NCI-H187 treated with DMSO at 0.1 percent for 48 hours (cell line): ENCODE measurements at regions not wholly inside any gene's neighbourhood (a gene's known extent, or its start where the extent isn't known, plus 50 kb on each side); places are given as distances from the start of the nearest gene placed in this dataset.
"Not testable (repeated sequence)": the region's sequence is repeated elsewhere in the genome, so short reads cannot be mapped to it uniquely, and the experiment has no call there.

Experiments used
- DNase-seq: peaks from one replicate; lab custom pipeline; 2025; lab: John Stamatoyannopoulos, UW

DNA sequence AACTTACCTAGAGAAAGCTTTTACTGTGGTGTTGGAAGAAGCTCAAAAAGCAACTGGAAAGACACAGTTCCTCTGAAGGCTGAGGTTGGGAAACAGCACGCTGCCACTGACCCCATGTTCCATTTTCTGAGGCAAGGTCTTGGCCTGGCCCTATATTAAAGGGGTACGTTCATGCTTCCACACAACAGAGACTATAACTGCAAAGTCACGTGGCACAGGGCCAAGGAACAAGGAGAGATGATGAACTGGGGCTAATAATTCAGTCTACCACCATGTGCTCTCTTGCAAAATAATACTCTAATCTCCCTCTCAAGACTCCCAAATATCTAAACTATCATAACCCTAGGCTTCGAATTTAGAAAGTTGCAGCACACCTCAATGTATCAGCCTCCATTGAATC, 381.6 kb downstream of the DSEL start:
- no peak for DNase-seq

DNA sequence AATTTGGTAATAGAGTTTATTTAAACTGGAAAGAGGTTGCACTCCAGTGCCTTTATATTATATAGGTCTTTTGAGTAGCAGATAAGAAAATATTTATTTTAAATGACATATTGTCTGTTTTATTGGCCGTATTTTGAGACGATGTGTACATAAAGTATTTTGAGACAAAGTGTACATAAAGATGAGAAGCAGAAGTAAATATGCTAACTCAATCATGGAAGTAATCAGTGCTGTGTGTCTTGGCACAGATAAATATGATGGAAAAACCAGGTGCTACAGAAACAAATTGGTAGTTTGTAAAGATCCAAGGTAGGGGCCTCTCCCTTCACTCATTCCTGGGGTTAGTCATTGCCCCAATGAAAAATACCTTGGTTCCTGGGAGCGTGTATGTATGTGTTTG, 382.9 kb downstream of the DSEL start:
- no peak for DNase-seq

DNA sequence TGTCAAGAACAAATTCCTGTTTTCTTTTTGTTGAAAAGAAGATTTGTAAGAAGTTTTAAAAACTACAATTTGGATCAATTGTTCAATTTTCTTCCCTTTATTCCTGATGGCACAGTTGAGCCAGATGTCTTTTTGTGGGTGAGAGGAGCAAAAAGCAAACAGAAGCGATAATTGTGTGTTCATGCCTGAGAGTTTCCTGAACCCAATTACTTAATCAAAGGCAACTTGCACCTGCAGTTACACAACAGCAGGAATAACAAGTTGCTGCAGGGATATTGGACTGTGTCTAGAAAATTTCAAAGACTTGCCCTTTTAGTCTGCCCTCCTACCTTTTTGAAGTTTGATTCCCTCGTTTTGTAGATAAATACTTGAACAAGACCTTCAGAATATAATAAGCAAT, 383.6 kb downstream of the DSEL start:
- DNase-seq, result no peak

DNA sequence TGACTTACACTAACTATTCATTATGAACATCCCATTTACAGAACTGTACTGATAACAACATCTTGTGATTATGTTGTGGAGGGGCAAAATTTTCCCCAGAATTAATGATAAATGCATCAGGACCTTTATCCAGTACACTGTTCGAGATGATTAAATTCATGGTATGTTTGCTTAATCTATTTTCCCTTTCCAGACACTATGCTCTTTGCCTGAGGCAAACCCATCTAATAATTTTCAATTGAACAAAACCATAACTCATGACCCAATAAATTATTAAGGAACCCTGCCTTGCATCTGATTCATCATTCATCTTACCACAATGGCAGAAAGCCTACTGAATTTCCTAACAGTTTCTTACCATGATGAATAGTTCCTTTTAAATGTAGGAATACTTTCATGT, 385.0 kb downstream of the DSEL start:
- no peak for DNase-seq

DNA sequence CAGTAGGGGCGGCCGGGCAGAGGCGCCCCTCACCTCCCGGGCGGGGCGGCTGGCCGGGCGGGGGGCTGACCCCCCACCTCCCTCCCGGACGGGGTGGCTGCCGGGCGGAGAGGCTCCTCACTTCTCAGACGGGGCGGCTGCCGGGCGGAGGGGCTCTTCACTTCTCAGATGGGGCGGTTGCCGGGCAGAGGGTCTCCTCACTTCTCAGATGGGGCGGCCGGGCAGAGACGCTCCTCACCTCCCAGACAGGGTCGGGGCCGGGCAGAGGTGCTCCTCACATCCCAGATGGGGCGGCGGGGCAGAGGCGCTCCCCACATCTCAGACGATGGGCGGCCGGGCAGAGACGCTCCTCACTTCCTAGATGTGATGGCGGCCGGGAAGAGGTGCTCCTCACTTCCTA, 389.8 kb downstream of the DSEL start:
- not testable (repeated sequence) for DNase-seq

DNA sequence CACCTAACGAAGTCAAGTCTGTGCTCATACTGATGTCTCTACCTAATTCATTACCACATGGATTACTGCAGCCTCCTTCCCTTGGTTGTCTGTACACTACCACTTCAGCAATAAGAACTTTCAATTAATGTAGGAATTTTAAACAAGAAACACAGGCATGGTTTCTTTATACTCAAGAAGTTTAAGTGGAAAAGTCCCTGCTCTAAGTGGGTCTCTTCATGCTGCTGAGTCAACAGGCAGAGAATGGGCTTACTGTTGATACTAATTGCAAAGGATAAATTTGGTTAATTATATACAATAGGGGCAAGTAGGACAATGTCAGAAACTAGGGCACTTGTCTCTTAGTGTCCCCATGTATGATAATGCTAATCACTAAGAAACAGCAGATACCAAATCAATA, 392.6 kb downstream of the DSEL start:
- DNase-seq, result no peak

DNA sequence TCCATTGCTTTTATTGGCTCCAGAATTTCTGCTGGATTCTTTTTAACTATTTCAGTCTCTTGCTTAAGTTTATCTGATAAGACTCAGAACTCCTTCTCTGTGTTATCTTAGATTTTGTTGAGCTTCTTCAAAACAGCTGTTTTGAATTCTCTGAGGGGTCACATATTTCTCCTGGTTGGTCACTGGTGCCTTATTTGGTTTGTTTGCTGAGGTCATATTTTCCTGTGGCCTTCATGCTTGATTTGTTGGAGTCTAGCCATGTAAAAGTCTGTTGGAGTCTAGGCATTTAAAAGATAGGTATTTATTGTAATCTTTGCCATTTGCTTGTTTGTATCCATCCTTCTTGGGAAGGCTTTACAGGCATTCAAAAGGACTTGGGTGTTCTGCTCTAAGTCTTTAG, 398.7 kb downstream of the DSEL start:
- no peak for DNase-seq

DNA sequence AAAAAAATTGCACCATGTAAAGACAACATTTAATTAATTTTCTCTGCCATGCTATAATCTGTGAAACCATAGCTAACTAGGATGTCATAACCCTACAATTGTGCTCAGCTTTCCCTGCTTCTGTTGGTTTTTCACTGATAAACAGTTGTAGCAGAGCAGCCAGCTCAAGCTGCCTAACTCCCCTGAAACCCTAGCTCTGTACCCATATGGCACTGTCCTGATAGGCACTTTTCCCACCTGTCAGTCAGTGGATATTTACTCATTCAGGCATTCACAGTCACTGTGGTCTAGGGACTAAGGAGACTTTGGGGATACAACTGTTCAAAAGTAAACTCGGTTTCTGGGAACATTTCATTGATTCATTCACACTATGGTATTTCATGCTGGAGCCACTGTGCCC, 407.0 kb downstream of the DSEL start:
- no peak for DNase-seq

DNA sequence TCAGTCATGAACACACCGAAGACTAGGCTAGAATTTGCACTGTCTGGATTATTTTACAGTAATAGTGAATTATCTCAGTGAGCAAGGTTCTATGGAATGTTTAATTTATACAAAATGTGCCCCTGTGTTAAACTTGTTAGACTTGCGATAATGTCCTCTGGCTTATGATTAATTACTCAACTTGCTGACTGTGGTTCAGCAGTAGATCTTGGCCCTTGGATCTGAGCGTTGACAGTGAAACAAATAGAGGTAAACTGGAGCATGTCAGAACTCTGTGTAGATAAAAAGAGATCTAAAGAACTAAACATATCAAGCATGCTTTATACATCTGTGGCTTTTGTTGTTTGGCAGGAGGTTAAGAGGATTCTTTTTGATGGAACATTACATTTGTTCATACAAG, 407.6 kb downstream of the DSEL start:
- no peak for DNase-seq

DNA sequence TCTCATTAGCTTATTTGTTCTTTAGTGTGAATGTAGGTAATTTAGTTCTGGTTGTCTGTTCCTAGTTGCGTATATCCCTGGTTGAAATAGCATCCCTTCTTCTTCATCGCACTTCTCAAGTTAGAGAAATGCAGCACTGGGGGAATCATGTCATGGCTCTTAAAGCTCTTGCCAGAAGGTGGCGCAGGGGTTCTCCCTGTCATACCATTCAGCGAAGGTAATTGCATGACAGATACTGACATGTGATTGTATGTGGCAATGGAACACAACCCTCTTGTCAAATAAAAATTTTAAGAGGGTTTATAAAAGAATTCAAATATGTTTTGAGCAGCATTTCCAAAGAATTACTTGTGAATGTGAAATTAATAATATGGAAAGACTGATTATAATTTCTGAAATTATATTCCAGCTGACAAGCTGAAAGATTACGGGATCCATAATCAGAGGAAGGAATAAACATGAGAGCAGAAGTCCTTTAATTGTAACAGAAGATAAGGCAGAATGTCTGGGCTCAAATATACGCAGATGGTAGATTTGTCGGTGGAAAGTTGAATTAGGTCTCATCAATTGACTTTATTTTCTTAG, 411.7 kb downstream of the DSEL start:
- DNase-seq, result no peak

DNA sequence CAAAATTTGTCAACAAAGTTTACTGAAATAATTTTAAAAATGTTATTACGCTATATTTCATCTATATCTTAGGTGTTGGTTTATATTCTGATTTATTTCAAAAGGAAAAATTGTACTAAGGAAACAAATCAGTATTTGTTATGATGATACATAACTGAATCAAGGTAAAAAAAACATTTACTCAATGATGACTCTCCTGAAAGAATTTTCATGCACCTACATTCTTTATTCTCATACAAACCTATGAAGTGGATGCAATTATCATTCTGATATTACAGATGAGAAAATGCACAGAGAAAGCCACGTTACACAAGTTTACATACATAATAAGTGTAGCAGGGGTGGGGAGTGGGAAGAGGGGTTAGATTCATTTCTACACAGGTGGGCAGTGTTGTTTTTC, 422.4 kb downstream of the DSEL start:
- no peak for DNase-seq

DNA sequence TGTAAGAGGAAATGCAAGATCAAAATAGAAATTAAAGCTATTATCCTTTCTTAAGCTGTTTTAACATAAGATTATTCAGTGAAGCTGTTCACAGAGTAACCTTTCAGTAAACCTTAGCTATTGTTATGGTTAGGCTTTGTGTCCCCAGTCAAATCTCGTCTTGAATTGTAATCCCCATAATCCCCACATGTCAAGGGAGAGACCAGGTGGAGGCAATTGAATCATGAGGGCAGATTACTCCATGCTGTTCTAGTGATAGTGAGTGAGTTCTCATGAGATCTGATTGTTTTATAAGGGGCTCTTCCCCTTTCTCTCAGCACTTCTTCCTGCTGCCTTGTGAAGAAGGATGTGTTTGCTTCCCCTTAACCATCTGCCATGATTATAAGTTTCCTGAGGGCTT, 424.4 kb downstream of the DSEL start:
- no peak for DNase-seq

DNA sequence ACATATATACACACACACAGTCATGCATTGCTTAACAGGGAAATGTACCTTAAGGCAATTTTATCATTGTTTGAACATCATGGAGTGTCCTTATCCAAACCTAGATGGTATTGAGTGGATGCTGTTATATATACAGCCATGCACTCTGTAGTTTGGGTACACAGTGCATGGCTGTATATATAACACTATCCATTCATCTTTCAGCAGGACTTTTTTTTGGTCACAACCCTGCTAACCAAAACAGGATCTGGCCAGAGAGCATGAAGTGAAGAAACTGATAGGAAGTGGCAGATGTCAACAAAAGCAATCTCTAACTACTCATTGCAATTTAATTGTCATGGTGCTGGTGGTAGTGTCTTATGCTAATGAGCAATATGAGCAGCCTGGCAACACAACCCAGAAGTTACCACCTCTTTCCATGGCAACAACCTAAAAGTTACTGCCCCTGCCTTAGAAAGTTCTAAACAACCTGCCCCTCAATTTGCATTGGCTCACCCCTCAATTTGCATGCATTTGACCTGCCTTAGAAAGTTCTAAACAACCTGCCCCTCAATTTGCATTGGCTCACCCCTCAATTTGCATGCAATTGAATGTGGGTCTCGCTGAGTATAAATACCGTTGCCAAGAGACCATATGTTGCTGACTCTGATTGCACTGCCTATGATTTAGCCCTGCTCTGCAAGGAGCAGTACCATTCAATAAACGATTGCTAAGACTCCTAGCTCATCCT, 434.9 kb downstream of the DSEL start:
- DNase-seq, result no peak

DNA sequence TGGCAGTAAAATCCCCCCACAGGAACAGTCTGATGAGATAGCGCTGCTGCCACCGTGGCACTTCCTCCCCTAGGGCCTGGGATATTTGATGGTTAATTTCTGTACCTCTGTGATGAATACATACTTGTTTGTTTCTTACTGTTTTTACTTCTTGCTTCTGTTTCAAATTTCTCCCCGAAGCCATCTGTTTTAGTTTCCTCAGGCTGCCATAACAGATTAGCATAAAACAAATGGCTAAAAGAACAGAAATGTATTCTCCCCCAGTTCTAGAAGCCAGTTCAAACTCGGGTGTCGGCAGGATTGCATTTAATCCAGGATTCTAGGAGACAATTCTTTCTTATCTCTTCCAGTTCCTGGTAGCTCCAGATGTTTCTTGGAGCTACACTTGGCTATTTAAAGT, 435.9 kb downstream of the DSEL start:
- DNase-seq, result no peak

DNA sequence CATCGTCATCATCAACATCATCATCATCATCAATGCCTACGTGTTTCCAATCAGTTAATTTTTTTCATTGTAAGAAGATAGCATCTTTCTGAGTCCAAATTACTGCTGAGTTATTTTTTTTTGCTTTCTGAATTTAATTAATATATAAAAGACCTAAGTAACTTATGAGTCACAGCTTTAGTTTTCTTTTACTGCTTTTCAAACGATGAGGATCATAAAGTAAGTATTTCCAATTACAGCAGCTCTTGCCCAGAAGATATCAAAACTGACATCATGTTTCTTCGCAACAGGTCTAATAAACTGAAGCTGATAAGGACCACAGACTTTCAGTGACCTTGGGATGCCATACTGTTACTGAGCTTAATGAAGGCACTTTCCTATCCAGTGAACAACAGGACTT, 442.2 kb downstream of the DSEL start:
- no peak for DNase-seq

DNA sequence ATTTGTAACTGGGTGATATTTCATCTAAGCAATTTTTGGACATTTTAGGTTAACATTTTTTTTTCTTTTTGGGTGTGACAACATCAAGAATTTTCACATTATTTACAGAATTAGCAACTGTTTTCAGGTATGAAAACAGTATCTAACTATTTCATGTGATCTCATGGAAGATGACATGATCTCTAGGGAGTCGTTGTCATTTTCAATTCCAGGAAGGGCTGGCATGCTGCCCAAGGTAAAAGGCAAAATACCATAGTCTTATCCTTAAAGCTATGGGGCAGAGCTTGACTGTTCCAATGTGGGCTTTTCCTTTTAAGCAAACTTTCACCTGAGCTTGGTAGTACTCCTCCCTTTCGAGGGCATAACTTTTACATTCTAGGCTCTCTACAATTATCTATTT, 443.7 kb downstream of the DSEL start:
- no peak for DNase-seq

DNA sequence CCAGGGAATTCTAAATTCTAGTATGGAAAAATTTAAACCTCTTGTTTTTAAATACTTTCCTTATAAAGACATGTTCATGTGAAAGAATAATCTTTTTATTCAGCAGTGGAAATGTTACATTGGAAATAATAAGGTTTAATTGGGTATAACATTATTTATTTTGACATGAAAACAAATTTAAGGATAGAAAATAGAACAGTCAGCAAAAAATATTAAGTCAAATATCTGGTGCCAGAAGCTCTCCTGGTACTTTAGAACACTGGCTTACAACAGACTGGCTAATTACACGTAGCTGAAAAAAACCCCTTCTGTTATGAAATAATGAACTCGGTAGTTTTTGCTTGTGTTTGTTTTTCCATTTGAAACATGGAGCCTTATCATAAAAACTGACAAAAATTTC, 447.9 kb downstream of the DSEL start:
- no peak for DNase-seq

DNA sequence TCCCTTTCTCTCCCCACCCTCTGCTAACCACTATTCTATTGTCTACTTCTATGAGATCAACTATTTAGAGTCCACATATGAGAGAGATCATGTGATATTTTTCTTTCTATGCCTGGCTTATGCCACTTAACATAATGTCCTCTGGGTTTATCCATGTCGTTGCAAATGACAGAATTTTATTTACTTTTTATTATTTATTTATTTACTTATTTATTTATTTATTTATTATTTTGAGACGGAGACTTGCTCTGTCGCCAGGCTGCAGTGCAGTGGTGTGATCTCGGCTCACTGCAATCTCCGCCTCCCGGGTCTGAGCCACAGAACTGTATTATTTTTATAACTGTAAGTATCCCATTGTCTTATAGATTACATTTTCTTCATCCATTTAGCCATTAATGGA, 443.4 kb upstream of the CDH19 start:
- DNase-seq, result no peak

DNA sequence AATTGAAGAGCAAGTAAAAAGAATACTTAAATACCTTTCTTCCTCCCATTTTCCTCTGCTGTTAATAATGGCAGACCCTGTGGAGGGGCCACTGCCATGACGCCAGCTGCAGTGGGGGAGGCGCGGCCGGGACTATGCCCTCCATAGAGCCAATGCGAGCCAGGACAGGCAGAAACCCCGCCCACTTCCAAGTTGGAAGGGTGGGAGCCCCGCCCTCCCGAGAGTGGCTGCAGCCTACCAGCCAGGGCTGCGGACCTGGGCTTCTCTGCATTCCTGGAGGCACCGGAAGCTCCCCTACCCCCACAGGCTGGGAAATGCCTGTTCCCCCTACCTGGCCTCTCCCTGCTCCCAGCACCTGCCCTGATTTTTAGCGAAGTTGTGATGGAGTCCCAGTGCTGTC, 439.4 kb upstream of the CDH19 start:
- DNase-seq, result no peak

DNA sequence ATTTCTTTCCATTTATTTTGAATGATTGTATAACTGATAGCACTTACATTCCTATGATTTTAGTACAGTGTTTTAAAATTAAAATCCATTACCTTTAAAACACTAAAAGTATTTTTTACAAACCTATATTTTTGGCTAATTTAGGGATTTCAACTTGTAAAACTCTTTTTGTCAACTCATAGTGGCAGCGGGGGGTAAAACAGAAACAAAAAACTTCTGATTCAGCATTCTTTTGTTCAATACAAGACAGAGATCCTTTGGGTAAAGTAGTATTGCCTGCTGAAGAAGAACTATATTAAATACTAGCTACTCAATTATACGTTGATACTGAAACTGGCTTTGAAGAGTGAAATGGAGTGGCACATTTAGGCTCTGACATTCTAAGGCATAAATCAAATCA, 437.4 kb upstream of the CDH19 start:
- no peak for DNase-seq

DNA sequence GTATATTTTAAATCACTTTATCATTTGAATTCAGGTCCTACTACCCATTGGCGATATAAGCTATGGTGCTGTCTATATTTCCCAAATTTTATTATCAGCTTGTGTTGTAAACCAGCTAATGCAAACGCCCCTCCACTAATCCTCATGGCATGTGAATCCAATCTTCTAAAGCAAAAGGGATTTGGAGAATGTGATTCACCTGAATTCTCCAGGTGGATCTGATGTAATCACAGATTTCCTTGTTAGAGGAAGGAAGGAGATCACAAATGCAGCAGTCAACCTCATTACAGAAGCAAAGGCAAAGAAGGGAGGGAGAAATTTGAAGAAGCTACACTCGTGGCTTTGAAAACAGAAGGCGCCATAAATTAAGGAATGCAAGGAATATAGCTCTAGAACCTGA, 431.1 kb upstream of the CDH19 start:
- no peak for DNase-seq

DNA sequence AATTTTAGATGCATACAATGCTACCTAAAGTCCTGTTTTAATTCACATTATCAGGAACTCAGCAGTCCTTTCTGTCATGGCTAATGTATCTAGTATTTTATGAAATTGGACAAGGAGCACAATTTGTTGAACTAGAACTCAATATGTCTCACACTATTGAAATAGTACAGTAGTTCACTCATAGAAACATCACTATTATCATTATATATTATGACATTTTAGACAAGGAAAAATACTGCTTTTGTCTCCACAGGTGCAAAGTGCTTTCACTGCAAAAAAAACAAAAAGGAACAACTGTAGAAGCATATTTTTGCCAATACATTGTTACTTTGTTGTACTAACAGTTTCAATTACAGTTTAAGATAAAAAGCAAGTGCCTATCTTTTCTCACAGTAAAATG, 419.2 kb upstream of the CDH19 start:
- DNase-seq, result no peak

DNA sequence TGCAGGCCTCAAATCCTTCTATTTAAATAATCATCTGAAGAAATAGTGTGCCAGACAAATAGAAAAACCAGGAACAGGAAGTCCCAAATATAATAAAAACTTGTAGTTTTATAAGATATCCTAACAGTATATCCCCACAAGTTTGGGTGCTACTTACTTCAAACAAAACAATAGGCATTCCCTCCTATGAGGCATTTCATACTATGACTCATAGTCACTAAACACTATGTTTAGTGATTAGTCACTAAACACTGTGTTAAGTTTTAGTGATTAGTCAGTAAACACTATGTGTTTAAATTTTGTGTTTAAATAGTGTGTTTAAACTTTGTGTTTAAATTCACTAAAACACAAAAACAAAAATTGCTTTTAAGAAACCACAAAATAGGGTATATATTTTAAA, 407.0 kb upstream of the CDH19 start:
- no peak for DNase-seq

DNA sequence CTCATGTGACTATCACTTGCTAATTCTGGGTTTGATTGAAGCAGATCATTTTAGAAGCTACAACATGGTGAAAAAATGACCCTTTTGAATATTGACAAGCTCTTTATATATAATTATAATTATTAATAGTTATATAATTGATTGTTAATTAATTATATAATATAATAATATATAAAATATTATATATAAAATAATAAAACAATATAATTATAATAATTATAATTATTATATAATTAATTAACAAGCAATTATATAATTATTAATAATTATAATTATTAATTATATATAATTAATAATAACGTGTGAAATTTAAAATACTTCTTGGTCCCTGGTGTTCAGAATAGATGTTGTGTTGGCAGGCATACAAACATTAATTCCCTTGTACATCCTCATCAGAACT, 404.1 kb upstream of the CDH19 start:
- DNase-seq, result no peak
